Psoas muscle (tissue), 7 donors: ENCODE measurements at regions not wholly inside any gene's neighbourhood (a gene's known extent, or its start where the extent isn't known, plus 50 kb on each side); places are given as distances from the start of the nearest gene placed in this dataset.

Experiments used
- ATAC-seq, 4 donors: fragments of 200-7000 bp; cut with Tn5 transposase; one replicate each; pipeline ENCODE4 v1.9.1; 2020; ENCODE audit warnings: moderate library complexity in 3 of 4, mild to moderate bottlenecking in 2 of 4
- DNase-seq, 2 donors: peaks; one replicate each; pipeline ENCODE4 v3.0.0-alpha.2; 2020
- H3K27ac ChIP-seq: fragments of 200-600 bp; one replicate; pipeline ENCODE4 v1.8.0; 2022
- H3K27me3 ChIP-seq, 3 donors: fragments of 200-600 bp in 1 of 3; one replicate each; pipeline versions ENCODE4 v1.6.1 to v1.8.0; 2013 to 2022; ENCODE audit warnings: low read length in 2 of 3, mild to moderate bottlenecking in 2 of 3, moderate library complexity in 1 of 3; ENCODE audit not compliant: insufficient read depth in 3 of 3
- H3K36me3 ChIP-seq, 2 donors: fragments of 200-600 bp in 1 of 2; one replicate each; pipeline versions ENCODE4 v1.6.1 to v1.8.0; 2013 to 2022; ENCODE audit warnings: low read depth in 1 of 2, mild to moderate bottlenecking in 1 of 2, moderate library complexity in 1 of 2; ENCODE audit not compliant: insufficient read depth in 1 of 2
- H3K4me1 ChIP-seq: fragments of 200-600 bp; one replicate; pipeline ENCODE4 v1.8.0; 2022
- H3K4me3 ChIP-seq: fragments of 200-600 bp; one replicate; pipeline ENCODE4 v1.8.0; 2022; ENCODE audit warnings: mild to moderate bottlenecking
- H3K9me3 ChIP-seq: fragments of 200-600 bp; one replicate; pipeline ENCODE4 v1.8.0; 2022
- WGBS, 3 donors: extraction: QIAGEN DNeasy Blood & Tissue Kit; methylation state at CpG; one replicate each; pipeline versions ENCODE4 v1.1.6 to v1.1.7; 2013; 5-methylcytosine and 5-hydroxymethylcytosine counted together
- intact Hi-C, 2 donors: fragments of 100-400 bp; cut with DNase I; formaldehyde crosslinking; loops; one replicate each; pipeline versions ENCODE4 v1.11.0 to v1.14.2; 2022
- TF ChIP-seq, protein P1 (sequence below): fragments of 200-600 bp; IDR thresholded peaks from one replicate; pipeline ENCODE4 v1.8.0; 2022; ENCODE audit warnings: antibody characterized with exemption
- donor health status: healthy with polysubstance abuse.
- donor health status: DM: no; HTN: no; CAD: no; lungs with moderate emphysema.
- donor health status: Bipolar disorder and iron deficiency.
- donor health status: healthy.
- donor health status: DM: yes; HTN: yes; CAD: no.
- donor health status: DM: no; HTN: no; CAD: no.
- donor health status: DM: yes; HTN: yes; CAD: no.

- Histone ChIP-seq H3K4me3 (no peak overlapping the region), H3K27me3 (no peaks in the 10 kb centered on the region), H3K36me3 (no peaks in the 10 kb centered on the region), H3K9me3 (no peaks in the 10 kb centered on the region), H3K27ac (no peak overlapping the region), H3K4me1 (no peaks in the 10 kb centered on the region)
- WGBS, 3 donors, result 28 to 53% (median 32%) methylated on average over 2 of the region's 2 CpGs
- no peak for ATAC-seq
- intact Hi-C loops, result no loop called here
- TF ChIP-seq, protein P1, sequence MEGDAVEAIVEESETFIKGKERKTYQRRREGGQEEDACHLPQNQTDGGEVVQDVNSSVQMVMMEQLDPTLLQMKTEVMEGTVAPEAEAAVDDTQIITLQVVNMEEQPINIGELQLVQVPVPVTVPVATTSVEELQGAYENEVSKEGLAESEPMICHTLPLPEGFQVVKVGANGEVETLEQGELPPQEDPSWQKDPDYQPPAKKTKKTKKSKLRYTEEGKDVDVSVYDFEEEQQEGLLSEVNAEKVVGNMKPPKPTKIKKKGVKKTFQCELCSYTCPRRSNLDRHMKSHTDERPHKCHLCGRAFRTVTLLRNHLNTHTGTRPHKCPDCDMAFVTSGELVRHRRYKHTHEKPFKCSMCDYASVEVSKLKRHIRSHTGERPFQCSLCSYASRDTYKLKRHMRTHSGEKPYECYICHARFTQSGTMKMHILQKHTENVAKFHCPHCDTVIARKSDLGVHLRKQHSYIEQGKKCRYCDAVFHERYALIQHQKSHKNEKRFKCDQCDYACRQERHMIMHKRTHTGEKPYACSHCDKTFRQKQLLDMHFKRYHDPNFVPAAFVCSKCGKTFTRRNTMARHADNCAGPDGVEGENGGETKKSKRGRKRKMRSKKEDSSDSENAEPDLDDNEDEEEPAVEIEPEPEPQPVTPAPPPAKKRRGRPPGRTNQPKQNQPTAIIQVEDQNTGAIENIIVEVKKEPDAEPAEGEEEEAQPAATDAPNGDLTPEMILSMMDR, result no peak
- DNase-seq, result no peak
Observed at GRCh38 chr6:95917034-95917433, 98.7 kb upstream of the FUT9 start.

- no peak overlapping the region for H3K27ac ChIP-seq
- H3K9me3 ChIP-seq, result no peaks in the 10 kb centered on the region
- WGBS, 3 donors, result 74 to 85% (median 75%) methylated on average over 1 of the region's 1 CpG
- no peak for DNase-seq
- no peak overlapping the region for H3K4me3 ChIP-seq
- TF ChIP-seq, protein P1, result no peak
- H3K4me1 ChIP-seq, result no peaks in the 10 kb centered on the region
- H3K36me3 ChIP-seq, result no peaks in the 10 kb centered on the region
- intact Hi-C loops, result no loop called here
- no peaks in the 10 kb centered on the region for H3K27me3 ChIP-seq
- no peak for ATAC-seq
Observed at GRCh38 chr6:95923518-95923917, 92.3 kb upstream of the FUT9 start.

GRCh38 chr6:95935736-95936135 lies 80.0 kb upstream of the FUT9 start:
- H3K27ac ChIP-seq, result no peak overlapping the region
- H3K4me1 ChIP-seq, result no peaks in the 10 kb centered on the region
- H3K36me3 ChIP-seq, result no peaks in the 10 kb centered on the region
- intact Hi-C loops, result no loop called here
- no peaks in the 10 kb centered on the region for H3K9me3 ChIP-seq
- H3K4me3 ChIP-seq, result no peak overlapping the region
- H3K27me3 ChIP-seq, result no peaks in the 10 kb centered on the region
- WGBS, 3 donors, result 73 to 86% (median 77%) methylated on average over 2 of the region's 2 CpGs
- TF ChIP-seq, protein P1, result no peak
- DNase-seq, result no peak
- no peak for ATAC-seq

DNA sequence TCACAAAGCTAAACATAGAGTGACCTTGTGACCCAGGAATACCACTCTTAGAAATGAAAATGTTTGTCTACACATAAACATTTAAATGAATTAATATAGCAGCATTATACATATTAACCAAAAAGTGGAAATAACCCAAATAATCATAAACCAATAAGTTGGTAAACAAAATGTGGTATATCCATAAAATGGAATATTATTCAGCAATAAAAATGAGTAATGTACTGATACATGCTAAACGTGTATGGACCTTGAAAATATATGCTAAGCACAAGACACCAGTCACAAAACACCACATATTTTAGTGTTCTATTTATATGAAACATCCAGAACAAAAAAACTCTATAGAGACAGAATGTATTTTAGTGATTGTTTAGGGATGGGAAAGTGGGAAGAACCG lies 68.9 kb upstream of the FUT9 start:
- Histone ChIP-seq H3K27me3 (no peaks in the 10 kb centered on the region), H3K36me3 (no peaks in the 10 kb centered on the region), H3K27ac (no peak overlapping the region), H3K4me1 (no peaks in the 10 kb centered on the region), H3K9me3 (no peaks in the 10 kb centered on the region), H3K4me3 (no peak overlapping the region)
- TF ChIP-seq, protein P1, result no peak
- intact Hi-C loops, result no loop called here
- ATAC-seq (no peak), DNase-seq (no peak)
- 81 to 88% (median 87%) methylated on average over 2 of the region's 2 CpGs for WGBS, 3 donors

DNA sequence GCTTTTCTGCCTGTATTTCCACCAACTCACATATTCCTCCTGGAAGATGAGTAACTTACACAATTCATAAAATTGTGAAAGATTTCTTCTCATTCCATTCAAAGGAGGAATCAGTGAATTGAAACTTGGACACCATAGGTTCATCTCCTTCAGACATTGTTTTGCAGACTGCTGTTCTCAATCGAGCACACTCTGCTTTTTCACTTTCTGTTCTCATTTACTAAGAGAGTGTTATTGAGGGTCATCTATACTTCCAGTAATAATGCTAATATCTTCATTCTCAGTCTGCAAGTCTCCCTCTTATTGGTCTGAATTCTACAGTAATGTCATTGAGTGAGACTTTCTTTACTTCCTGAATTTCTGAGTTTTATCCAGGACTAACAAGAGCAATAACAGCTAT lies 67.5 kb upstream of the FUT9 start:
- intact Hi-C loops, result no loop called here
- H3K9me3 ChIP-seq, result no peaks in the 10 kb centered on the region
- ATAC-seq, result no peak
- H3K36me3 ChIP-seq, result no peaks in the 10 kb centered on the region
- 62 to 68% (median 63%) methylated on average over 1 of the region's 1 CpG for WGBS, 3 donors
- H3K4me3 ChIP-seq, result no peak overlapping the region
- no peaks in the 10 kb centered on the region for H3K27me3 ChIP-seq
- DNase-seq, result no peak
- TF ChIP-seq, protein P1, result no peak
- no peaks in the 10 kb centered on the region for H3K4me1 ChIP-seq
- no peak overlapping the region for H3K27ac ChIP-seq
